Hepatic stellate cell (primary cell): ENCODE measurements at regions not wholly inside any gene's neighbourhood (a gene's known extent, or its start where the extent isn't known, plus 50 kb on each side); places are given as distances from the start of the nearest gene placed in this dataset.

ENCODE experiments used
- DNase-seq: peaks from one replicate; pipeline ENCODE4 v3.0.0; 2011; ENCODE audit warnings: low spot score

DNA sequence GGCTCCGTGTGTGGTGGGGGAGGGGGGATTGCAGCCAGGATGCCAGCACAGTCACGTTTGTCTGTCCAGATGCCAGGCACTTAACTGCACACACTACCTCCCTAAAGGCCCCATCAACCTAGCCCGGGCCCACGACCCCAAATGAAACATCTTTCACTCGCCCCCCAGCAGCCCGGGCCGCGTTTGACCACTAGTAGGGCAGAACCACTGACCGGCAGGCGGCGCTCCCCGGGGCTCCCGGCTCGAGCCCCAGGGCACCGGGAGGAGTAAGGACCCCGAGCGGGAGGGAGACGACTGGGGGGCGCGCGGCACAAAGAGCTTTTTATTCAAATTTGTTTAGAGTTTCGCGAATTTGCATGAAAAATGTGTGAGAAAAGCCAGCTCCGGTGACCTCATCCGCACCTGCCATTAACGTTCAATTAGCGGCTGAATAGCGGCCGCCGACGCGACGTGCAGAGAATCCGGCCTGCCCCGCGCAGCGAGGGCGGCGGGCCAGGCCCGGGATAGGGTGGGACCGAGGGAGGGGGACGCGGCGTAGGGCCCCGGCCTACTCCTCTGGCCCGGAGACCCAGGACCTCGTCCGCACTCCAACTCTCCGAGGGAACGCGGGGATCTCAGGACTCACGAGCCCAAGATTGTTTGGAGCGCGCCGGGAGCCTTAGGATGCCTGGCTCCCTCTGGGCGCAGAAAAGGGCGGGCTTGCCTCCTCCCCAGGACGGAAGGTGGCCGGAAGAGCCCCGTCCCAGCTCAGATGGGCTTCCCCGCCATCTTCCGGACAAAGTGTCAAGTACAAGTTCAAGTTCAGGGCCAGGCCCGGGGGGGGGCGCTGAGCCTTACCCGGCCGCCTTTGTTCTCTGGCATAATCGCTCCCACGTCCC is 64.9 kb upstream of the POLG start:
- DNase-seq = peak; percentile 46

DNA sequence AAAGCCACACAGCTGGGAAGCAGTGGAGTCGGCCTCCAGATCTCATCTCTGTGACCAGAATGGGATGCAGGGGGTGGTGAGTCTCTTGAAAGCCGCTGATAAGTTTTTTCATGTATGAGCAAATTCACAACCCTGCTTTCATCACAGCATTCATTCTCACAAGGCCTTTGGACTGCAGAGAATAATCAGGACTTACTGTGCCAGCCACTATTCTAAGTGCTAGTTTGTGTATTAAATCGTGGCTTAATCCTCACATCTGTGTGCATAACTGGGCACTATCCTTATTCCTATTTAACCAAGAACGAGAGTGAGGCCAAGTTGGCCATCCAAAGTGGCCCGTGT is 64.2 kb upstream of the POLG start:
- no peak for DNase-seq

DNA sequence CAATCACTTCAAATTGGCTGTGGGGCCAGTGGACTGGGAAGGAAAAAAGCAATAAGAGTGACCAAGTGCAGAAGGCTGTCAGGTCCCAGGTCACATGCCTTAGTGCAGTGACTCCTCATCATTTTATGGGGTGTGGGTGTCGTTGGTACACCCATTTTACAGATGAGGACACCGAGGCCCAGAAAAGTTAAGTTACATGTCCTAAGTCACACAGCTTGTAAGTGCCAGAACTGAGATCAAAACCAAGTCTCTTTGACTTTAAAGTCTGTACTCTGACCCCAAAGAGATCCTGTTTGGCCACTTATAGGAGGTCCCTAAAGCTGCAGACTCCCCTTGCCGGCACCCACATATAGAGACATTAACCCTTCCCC is 63.0 kb upstream of the POLG start:
- DNase-seq = no peak

DNA sequence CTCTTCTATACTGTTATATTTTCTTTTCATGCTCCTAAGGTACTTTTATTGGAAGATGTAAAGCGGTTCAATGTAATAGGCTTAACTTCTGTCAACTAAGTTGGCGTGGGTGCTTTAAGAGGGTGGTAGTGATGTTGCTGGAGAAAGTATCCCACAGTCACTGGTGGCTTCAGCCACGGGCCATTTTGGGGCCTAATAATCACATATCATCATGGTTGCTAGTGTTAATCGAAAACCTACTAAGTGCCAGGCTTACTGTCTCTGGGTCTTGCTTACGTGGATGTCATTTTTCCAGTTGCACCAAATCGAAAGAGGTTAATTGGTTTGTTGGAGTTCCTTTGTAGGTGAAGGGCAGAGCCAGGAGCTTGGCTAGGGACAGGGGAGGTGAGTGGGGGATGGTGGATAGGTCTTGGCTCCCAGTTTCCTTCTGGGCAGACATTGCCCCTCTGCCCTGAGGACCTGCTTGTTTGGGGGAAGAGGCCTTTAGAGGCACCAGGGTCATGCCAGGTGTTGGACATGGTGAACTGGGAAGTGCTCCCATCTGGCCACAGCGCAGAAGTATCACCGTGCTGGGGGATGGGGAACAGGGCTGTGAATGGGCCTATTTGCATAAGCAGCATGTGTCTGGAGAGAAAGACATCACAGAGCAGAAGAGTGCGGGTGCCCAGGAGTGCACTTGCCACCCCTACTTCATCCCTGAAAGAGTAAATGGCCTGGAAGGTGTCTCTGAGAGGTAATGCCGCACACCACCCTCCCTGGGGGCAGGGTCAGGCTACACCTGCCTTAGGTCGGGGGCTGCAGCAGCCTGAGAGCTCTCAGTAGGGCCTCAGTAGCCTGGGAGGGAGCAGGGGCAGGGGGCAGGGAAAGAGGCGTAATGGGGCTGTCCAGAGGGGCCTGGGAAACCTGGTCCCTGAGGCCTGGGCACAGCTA is 62.4 kb upstream of the POLG start:
- no peak for DNase-seq

DNA sequence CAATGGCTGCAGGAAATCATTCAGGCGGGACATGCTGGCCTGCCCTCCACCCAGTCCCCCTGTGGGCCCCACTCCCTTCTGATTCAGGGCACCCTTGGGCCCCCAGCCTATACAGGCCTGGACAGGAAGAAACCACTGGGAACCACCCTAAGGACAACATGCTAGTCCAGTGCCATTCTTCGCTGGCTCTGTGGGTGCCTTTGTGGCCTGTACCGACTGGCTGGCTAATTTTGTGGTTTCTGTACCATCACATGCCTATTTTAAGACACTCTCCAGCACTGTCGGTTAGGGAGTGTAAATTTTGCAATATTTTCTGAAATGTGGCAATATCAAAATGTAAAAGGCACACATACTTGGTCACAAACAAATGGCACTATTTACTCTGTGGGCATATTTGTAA is 61.4 kb upstream of the POLG start:
- no peak for DNase-seq

DNA sequence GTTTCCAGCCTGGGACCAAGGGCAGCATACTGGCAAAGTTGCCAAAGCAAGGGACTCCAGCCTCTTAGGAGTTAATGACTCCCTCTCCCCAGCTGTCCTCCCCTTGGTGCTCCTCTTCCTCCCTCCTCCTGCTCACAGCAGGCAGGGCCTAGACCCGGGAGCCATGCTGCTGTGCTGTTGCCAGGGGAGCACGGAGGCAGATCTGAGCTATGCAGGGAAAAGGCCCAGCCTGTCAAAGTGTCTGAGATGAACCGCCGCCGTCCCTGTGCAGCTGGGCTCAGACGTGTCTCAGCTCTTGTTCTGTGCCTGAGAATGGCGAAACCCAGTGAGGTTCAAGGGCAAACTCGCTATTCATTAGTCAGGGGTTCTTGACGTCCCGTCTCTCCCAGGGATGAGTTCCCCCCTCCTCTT is 60.8 kb upstream of the POLG start:
- no peak for DNase-seq

DNA sequence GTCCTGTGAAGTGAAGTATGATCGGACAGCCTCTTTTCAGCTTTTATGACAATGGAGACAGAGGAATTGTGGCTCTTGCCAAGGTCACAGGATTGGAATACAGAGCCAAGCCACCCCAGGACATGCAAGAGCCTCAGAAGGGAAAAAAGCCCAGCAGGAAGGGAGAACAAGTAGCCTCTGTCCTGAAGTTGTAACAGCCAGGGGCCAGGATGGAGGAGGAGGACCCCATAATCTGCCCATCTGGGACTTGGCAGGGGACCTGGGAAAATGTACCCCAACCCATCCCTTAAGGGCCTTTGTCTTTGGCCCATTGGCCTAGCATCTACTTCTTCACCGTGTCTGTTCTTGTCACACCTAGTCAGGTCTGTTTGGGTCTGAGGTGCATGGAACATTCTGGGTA is 60.4 kb upstream of the POLG start:
- no peak for DNase-seq

DNA sequence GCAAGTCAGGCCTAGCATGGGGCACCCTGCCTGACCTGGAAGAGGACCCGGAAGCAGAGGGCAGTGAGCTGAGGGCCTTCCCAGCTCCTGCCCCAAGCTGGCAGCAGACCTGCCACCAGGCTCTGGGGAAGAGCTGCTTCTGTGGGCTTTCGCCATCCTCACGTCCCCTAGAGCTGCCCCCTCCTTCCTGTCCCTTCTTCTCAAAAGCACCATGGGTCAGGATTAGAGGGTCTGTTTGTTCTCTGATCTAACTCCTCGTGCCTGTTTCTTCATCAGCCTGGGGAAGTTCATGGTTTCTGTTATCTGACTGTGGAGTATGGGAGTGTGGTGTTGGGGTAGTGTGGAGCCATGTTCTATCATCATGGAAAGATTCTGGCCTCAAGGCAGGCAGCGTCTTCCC is 58.4 kb upstream of the POLG start:
- no peak for DNase-seq

DNA sequence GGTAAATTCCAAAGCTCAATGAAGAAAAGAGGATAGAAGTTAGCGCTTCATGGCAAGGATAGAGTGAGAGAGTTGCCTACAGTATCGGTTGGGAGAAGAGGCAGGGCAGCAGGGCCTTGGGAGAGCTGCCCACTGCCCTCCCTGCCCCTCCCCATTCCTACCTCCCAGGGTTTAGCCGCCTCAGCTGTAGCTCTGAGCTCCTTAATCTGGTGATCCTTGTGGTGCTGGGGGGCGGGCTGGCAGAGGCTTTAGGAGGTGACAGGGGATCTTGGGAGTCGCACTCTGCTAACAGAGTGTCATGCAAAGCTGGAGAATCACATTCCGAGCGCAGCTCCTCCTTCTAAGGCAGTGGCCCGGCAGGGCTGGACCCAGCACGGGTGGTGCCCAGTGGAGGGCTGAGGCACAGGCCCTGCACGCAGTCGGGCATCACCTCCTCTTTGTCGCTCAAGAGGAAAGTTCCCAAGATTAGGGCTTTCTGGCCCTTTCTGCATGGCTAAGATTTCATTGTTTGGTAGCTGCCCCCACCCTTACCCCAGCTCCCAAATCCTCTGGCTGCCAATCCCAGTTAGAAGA is 57.1 kb upstream of the POLG start:
- no peak for DNase-seq

DNA sequence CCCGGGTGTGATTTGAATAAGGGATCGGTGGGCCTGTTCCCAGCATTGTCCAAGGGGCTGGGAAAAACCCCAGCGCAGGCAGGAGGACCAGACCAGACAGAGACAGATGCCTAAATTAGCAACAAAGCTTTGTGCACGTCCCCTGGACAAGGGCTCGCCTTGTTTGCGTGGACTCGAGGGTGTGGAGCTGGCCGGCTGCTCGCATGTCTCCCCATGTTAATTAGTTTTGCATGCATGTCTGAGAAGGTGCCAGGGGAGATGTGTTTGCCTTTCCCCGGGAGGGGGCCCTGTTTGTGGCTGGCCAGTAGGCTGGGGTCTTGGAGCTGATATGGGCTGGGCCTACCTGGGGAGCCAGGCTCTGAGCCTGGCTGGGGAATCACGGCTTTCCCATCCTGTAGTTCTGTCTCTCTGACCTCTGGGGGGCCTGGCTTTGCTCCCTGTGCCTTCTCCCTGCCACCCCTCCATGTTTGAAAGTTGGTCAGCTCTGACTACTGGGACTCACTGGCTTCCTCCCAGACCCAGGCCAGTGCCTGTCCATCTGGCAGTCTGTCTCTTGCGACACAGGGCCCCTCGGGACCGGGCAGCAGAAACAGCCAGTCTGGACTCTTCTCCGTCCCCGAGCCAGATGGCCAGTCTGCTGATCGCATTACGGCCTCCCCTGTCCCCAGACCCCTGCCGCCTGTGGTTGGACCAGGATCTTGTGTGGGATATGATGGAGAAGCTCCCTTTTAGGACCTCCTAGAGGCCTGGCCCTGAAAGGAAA is 55.4 kb upstream of the POLG start:
- DNase-seq = no peak

DNA sequence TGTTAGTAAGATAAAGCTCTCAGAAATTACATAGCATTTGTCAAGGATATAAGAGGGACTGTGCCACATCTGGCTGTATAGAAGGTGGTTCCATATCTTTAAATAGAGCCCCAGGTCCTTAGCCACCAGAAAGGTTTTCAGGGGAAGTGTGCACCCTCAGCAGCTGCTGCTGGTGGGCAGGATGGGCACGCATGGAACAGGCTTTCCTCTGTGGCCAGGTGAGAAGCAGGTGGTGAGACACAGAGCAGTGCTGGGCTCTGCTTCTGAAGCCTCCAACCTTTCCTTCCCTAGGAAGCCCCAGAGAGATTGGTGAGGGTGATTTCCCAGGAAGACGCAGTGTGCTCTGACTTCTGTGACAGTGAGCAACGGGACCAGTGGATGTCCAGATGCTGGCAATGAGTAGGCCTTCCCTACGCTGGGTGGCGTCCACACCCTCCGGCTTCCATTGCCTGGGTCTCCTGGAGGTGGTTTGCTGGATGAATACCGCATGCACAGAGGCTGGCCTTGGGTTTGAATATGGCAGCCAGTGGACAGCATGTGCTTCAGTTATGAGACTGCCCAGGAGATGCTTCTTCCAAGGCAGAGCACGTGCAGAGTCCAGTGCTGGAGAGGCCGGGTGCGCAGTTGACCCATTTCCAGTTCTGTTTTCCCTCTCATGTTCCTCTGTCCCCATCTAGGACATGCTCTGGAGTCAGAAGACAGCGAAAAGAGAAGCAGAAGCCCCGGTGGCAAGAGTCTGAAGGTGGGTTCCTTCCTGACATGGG is 52.7 kb upstream of the POLG start:
- DNase-seq = no peak

DNA sequence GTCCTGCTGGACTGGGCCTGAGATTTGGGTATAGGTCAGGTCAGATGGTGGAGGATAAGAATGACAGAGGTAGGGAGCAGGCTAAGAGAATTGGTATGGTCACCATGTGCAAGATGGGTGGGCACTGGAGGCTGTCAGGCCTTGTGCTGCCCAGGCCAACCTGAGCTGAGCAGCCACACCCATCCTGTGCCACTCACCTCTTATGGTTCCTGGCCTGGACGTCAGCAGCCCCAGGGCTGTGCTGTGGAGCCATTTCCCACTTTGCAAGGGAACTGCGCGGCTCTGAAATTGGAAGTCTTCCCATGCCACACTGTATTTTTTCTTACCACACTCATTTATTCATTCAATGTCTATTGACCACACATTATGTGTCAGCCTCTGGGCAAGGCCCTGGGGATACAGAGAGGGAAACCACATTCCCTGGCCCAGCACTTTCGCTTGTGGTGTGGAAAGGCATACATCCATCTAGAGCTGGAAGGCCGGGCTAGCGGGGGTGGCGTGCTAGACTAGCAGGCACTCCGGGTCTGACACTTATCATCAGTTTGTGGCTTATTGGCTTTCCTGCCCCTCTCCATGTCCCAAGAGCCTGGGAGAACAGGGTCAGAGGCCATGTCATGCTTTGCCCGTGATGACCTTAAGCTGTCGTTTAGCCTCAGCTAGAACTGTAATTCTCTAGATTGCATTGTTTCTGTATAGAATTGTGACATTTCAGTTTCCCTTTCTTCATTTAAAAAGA is 51.1 kb upstream of the POLG start:
- no peak for DNase-seq
